ENCODE measurements at regions not wholly inside any gene's neighbourhood (a gene's known extent, or its start where the extent isn't known, plus 50 kb on each side); places are given as distances from the start of the nearest gene placed in this dataset.

GRCh38 chr9:90948156-90948555 lies 146.5 kb downstream of the SYK start:
- DNase-seq: no peak
- Mint-ChIP-seq H3K36me3 (ENCODE audit: low read depth) (no peaks in the 10 kb centered on the region), H3K27ac (no peak overlapping the region), H3K9me3 (no peaks in the 10 kb centered on the region), H3K4me3 (no peak overlapping the region), H3K4me1 (no peaks in the 10 kb centered on the region), H3K27me3 (ENCODE audit: low read depth, poor library complexity) (peaks cover 6% of the 10 kb centered on the region)
- no peak for TF ChIP-seq CTCF (IDR thresholded peaks at IDR 0.05)

GRCh38 chr9:90950600-90950999 lies 149.0 kb downstream of the SYK start:
- Mint-ChIP-seq H3K27me3 (ENCODE audit: low read depth, poor library complexity) (peaks cover 3% of the 10 kb centered on the region), H3K4me1 (peaks cover 5% of the 10 kb centered on the region), H3K9me3 (no peaks in the 10 kb centered on the region), H3K27ac (no peak overlapping the region), H3K36me3 (ENCODE audit: low read depth) (no peaks in the 10 kb centered on the region), H3K4me3 (no peak overlapping the region)
- TF ChIP-seq CTCF (IDR thresholded peaks at IDR 0.05): no peak
- DNase-seq: no peak

GRCh38 chr9:90953200-90953599 lies 151.6 kb downstream of the SYK start:
- Mint-ChIP-seq H3K27ac (no peak overlapping the region), H3K27me3 (ENCODE audit: low read depth, poor library complexity) (no peaks in the 10 kb centered on the region), H3K36me3 (ENCODE audit: low read depth) (no peaks in the 10 kb centered on the region), H3K4me1 (peaks cover 6% of the 10 kb centered on the region), H3K9me3 (no peaks in the 10 kb centered on the region), H3K4me3 (no peak overlapping the region)
- no peak for DNase-seq
- TF ChIP-seq CTCF (IDR thresholded peaks at IDR 0.05): no peak

GRCh38 chr9:90953805-90954204 lies 152.2 kb downstream of the SYK start:
- no peak for DNase-seq
- Mint-ChIP-seq H3K4me1 (peaks cover 6% of the 10 kb centered on the region), H3K4me3 (no peak overlapping the region), H3K36me3 (ENCODE audit: low read depth) (no peaks in the 10 kb centered on the region), H3K27me3 (ENCODE audit: low read depth, poor library complexity) (no peaks in the 10 kb centered on the region), H3K27ac (no peak overlapping the region), H3K9me3 (no peaks in the 10 kb centered on the region)
- TF ChIP-seq CTCF (IDR thresholded peaks at IDR 0.05): no peak

DNA sequence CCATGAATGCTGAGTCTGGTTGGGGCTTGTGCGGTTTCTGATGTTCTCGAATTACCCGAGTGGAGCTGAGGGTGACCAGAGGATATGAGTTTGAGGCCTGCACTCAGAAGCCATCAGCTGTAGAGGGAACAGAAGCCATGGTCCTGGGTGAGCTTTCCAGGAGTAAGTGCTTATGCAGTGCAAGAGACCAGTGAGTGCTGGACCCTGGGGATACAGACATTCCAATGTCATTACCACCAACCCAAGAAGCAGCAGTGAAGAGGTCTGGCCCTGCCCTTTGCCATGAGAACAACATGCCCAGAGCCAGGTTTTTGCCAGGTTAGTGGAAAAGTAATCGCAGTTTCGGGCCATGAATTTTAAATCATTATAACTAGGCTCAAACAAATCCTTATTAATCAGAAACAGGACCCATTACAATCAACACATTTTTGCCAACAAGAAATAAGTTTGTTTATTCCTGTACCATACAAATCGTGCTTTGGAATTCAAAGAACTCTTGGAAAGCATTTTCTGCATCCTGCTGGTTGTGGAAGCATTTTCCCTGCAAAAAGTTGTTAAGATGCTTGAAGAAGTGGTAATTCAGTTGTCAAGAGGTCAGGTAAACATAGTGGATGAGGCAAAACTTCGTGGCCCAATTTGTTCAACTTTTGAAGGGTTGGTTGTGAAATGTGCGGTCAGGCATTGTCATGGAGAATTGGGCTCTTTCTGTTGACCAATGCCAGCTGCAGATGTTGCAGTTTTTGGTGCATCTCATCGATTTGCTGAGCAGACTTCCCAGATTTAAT lies 154.6 kb downstream of the SYK start:
- TF ChIP-seq CTCF (IDR thresholded peaks at IDR 0.05): no peak
- no peak for DNase-seq
- no peaks in the 10 kb centered on the region for H3K27me3 Mint-ChIP-seq (ENCODE audit: low read depth, poor library complexity)
- peaks cover 11% of the 10 kb centered on the region for H3K4me1 Mint-ChIP-seq
- no peak overlapping the region for H3K4me3 Mint-ChIP-seq
- no peaks in the 10 kb centered on the region for H3K9me3 Mint-ChIP-seq
- H3K27ac Mint-ChIP-seq: no peak overlapping the region
- no peaks in the 10 kb centered on the region for H3K36me3 Mint-ChIP-seq (ENCODE audit: low read depth)

DNA sequence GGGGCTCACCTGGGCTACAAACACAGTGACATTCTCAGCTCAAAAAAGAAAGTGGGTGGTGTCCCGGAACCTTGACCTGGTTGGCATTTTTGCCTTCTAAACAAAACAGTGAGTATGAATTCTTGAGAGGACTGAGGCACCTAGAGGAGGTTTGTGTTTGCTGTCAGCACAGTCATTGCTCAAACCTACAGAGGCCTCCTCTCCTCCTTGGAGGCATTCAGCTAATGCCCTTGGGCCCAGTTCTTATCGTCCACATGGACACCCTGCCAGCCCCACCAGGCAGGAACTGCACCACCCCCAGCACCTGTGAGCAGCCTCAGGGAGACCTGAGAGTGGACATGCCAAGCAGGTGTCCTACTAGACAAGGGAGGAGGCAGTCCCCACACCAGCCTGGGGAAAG lies 156.7 kb downstream of the SYK start:
- no peak overlapping the region for H3K4me3 Mint-ChIP-seq
- peaks cover 23% of the 10 kb centered on the region for H3K4me1 Mint-ChIP-seq
- no peak for TF ChIP-seq CTCF (IDR thresholded peaks at IDR 0.05)
- H3K27me3 Mint-ChIP-seq (ENCODE audit: low read depth, poor library complexity): no peaks in the 10 kb centered on the region
- H3K36me3 Mint-ChIP-seq (ENCODE audit: low read depth): no peaks in the 10 kb centered on the region
- H3K27ac Mint-ChIP-seq: no peak overlapping the region
- H3K9me3 Mint-ChIP-seq: peaks cover 6% of the 10 kb centered on the region
- DNase-seq: no peak

All from nephron progenitor cell (in vitro differentiated cells).